Panc1 (cell line): ENCODE measurements at regions not wholly inside any gene's neighbourhood (a gene's known extent, or its start where the extent isn't known, plus 50 kb on each side); places are given as distances from the start of the nearest gene placed in this dataset.

ENCODE experiments used
- ATAC-seq: fragments of 200-7000 bp; cut with Tn5 transposase; 2 replicates; pipeline ENCODE4 v1.9.1; 2020; ENCODE audit warnings: mild to moderate bottlenecking, moderate library complexity
- BruUV-seq: library from RNA; stranded (reverse); fragments of 400-500 nt; replicated peaks from 2 replicates; lab custom pipeline; 2021; lab: Mats Ljungman, UMichigan
- CTCF ChIA-PET: fragments of 300-600 bp; sonication (Branson Sonifier 250); formaldehyde crosslinking; loops from one replicate; lab custom pipeline; 2022; ENCODE audit warnings: antibody characterized with exemption; lab: Charles Lee
- POLR2A ChIA-PET: fragments of 300-600 bp; sonication (Branson Sonifier 250); formaldehyde crosslinking; loops from one replicate; lab custom pipeline; 2022; ENCODE audit warnings: antibody characterized with exemption; lab: Charles Lee
- DNase-seq: peaks from one replicate; pipeline ENCODE4 v3.0.0-alpha.2; 2010; ENCODE audit warnings: low read depth, low spot score
- H3K27ac ChIP-seq: 2 replicates; pipeline ENCODE4 v1.5.1; 2011; ENCODE audit warnings: mild to moderate bottlenecking, low read length, inconsistent platforms
- H3K27me3 ChIP-seq: fragments of 200-500 bp; sonication (Bioruptor generic); 2 replicates; pipeline ENCODE4 v1.6.0; 2014; ENCODE audit warnings: low read length, inconsistent platforms; ENCODE audit not compliant: control insufficient read depth, insufficient read depth
- H3K36me3 ChIP-seq: fragments of 200-500 bp; sonication (Bioruptor generic); 2 replicates; pipeline ENCODE4 v1.5.1; 2014; ENCODE audit warnings: inconsistent platforms, mild to moderate bottlenecking, low read length, moderate library complexity; ENCODE audit not compliant: control insufficient read depth, insufficient read depth
- H3K4me1 ChIP-seq: 2 replicates; pipeline ENCODE4 v1.5.1; 2011; ENCODE audit warnings: inconsistent platforms, mild to moderate bottlenecking, low read length, moderate library complexity; ENCODE audit not compliant: control insufficient read depth, insufficient read depth
- H3K4me3 ChIP-seq, 2 experiments: 2 replicates each; pipeline ENCODE4 v1.5.1; 2011 to 2012; ENCODE audit warnings: low read depth in 2 of 2, low read length in 2 of 2, mild to moderate bottlenecking in 2 of 2, inconsistent platforms in 1 of 2, moderate library complexity in 1 of 2
- H3K9me3 ChIP-seq: fragments of 200-500 bp; sonication (Bioruptor generic); 2 replicates; pipeline ENCODE4 v1.5.1; 2014; ENCODE audit warnings: low read depth, mild to moderate bottlenecking, inconsistent platforms, low read length, moderate library complexity; ENCODE audit not compliant: control insufficient read depth, insufficient read depth
- POLR2AphosphoS5 ChIP-seq: IDR thresholded peaks from 2 replicates; pipeline ENCODE4 v1.6.1; 2012; ENCODE audit warnings: mild to moderate bottlenecking, low read depth, low read length, moderate library complexity
- SIN3A ChIP-seq: IDR thresholded peaks from 2 replicates; pipeline ENCODE4 v1.6.1; 2012; ENCODE audit warnings: low read depth, mild to moderate bottlenecking, low read length, moderate library complexity, borderline replicate concordance; ENCODE audit not compliant: insufficient read depth
- TCF7L2 ChIP-seq: IDR thresholded peaks from 2 replicates; pipeline ENCODE4 v1.6.1; 2011; ENCODE audit warnings: mild to moderate bottlenecking, low read depth, low read length, inconsistent platforms
- in situ Hi-C: cut with HindIII; loops from 2 replicates; pipeline ENCODE4 v1.10.0; 2016; ENCODE audit warnings: low sequenced_read_pairs, low pct_unique_long_range_greater_than_20kb
- intact Hi-C: fragments of 100-400 bp; cut with micrococcal nuclease; formaldehyde crosslinking; loops from one replicate; pipeline ENCODE4 v1.10.0; 2022; ENCODE audit not compliant: unreplicated experiment
- TF ChIP-seq, protein P1 (sequence below): fragments of 450-650 bp; IDR thresholded peaks from 2 replicates; pipeline ENCODE4 v1.5.1; 2017; ENCODE audit warnings: mild to moderate bottlenecking
- TF ChIP-seq, protein P2 (sequence below), 2 experiments: IDR thresholded peaks; 2 replicates each; pipeline ENCODE4 v1.6.1; 2011 to 2012; ENCODE audit warnings: low read depth in 2 of 2, control low read depth in 1 of 2, low read length in 1 of 2, mild to moderate bottlenecking in 1 of 2, moderate library complexity in 1 of 2; ENCODE audit not compliant: insufficient read depth in 1 of 2

DNA sequence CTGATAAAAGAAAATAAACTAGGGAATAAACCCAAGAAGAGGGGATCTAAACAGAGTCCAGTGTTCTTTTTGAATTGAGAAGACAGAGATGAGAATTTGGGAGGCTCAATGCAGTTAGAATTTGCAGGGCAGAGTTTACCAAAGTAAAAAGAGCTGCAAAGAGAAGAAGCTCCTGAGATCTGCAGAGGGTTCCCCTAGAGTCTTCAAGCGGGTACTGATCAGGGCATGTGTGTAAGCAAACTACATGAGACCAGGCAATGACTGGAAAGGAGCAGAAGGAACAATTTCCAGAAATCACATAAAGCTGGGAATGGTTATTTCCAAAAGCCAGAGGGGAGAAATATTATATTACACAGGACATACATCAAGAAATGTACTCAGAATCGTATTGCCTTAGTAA, 58.1 kb upstream of the TES start:
- DNase-seq, result no peak
- Histone ChIP-seq H3K4me3 (no peak overlapping the region), H3K27me3 (no peaks in the 10 kb centered on the region), H3K9me3 (no peaks in the 10 kb centered on the region), H3K36me3 (no peaks in the 10 kb centered on the region), H3K27ac (no peak overlapping the region), H3K4me1 (peaks cover 5% of the 10 kb centered on the region)
- BruUV-seq, result no TSS peak
- CTCF ChIA-PET, result no interaction called here
- intact Hi-C loops (no loop called here), in situ Hi-C loops (no loop called here)
- POLR2A ChIA-PET, result no interaction called here
- ATAC-seq, result 0 out of 2 replicates have a peak, but pooled peaks have one; percentile 53
- TF ChIP-seq TCF7L2 (no peak), SIN3A (no peak), POLR2AphosphoS5 (no peak)
- TF ChIP-seq, protein P1, sequence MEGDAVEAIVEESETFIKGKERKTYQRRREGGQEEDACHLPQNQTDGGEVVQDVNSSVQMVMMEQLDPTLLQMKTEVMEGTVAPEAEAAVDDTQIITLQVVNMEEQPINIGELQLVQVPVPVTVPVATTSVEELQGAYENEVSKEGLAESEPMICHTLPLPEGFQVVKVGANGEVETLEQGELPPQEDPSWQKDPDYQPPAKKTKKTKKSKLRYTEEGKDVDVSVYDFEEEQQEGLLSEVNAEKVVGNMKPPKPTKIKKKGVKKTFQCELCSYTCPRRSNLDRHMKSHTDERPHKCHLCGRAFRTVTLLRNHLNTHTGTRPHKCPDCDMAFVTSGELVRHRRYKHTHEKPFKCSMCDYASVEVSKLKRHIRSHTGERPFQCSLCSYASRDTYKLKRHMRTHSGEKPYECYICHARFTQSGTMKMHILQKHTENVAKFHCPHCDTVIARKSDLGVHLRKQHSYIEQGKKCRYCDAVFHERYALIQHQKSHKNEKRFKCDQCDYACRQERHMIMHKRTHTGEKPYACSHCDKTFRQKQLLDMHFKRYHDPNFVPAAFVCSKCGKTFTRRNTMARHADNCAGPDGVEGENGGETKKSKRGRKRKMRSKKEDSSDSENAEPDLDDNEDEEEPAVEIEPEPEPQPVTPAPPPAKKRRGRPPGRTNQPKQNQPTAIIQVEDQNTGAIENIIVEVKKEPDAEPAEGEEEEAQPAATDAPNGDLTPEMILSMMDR, result no peak; the same call in 1 of the 2 replicates
- TF ChIP-seq, protein P2, sequence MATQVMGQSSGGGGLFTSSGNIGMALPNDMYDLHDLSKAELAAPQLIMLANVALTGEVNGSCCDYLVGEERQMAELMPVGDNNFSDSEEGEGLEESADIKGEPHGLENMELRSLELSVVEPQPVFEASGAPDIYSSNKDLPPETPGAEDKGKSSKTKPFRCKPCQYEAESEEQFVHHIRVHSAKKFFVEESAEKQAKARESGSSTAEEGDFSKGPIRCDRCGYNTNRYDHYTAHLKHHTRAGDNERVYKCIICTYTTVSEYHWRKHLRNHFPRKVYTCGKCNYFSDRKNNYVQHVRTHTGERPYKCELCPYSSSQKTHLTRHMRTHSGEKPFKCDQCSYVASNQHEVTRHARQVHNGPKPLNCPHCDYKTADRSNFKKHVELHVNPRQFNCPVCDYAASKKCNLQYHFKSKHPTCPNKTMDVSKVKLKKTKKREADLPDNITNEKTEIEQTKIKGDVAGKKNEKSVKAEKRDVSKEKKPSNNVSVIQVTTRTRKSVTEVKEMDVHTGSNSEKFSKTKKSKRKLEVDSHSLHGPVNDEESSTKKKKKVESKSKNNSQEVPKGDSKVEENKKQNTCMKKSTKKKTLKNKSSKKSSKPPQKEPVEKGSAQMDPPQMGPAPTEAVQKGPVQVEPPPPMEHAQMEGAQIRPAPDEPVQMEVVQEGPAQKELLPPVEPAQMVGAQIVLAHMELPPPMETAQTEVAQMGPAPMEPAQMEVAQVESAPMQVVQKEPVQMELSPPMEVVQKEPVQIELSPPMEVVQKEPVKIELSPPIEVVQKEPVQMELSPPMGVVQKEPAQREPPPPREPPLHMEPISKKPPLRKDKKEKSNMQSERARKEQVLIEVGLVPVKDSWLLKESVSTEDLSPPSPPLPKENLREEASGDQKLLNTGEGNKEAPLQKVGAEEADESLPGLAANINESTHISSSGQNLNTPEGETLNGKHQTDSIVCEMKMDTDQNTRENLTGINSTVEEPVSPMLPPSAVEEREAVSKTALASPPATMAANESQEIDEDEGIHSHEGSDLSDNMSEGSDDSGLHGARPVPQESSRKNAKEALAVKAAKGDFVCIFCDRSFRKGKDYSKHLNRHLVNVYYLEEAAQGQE (IDR thresholded peaks at IDR 0.05; ENCODE audit: insufficient read depth in 1 of 2, low read depth in 2 of 2, low read length in 1 of 2), result no peak

DNA sequence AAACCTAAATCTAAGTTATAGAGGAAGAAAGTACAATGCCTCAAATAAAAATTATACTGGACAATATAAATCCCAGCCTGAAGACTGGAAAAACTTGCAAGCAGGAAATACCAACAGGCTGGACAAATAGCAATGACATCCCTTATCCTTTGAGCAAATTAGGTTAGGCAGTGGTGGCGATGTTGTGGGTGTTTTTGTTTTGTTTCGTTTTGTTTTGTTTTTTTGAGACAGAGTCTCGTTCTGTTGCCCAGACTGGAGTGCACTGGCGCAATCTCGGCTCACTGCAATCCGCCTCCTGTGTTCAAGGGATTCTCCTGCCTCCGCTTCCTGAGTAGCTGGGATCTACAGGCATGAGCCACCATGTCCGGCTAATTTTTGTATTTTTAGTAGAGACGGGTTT, 57.3 kb upstream of the TES start:
- no peak overlapping the region; the same call in 1 of the 2 replicates for H3K27ac ChIP-seq
- in situ Hi-C loops, result no loop called here
- ATAC-seq, result no peak
- POLR2A ChIA-PET, result no interaction called here
- no peaks in the 10 kb centered on the region for H3K36me3 ChIP-seq
- TF ChIP-seq, protein P1, result no peak
- TF ChIP-seq SIN3A, result no peak
- TF ChIP-seq TCF7L2, result no peak
- TF ChIP-seq, protein P2 (IDR thresholded peaks at IDR 0.05; ENCODE audit: insufficient read depth in 1 of 2, low read depth in 2 of 2, low read length in 1 of 2), result no peak
- TF ChIP-seq POLR2AphosphoS5, result no peak
- DNase-seq, result no peak
- peak overlapping the region in 1 of 2 experiments; percentile 26; a peak in 2 of 4 replicates for H3K4me3 ChIP-seq
- H3K9me3 ChIP-seq, result no peaks in the 10 kb centered on the region
- intact Hi-C loops, result no loop called here
- H3K27me3 ChIP-seq, result no peaks in the 10 kb centered on the region
- H3K4me1 ChIP-seq, result peaks cover 5% of the 10 kb centered on the region
- CTCF ChIA-PET, result interaction anchor here (0.7 kb wide), 1 partner anchor 185 kb away, joined by 4 read pairs; no protein-coding TSS in a partner anchor
- no TSS peak for BruUV-seq
